ENCODE measurements at regions not wholly inside any gene's neighbourhood (a gene's known extent, or its start where the extent isn't known, plus 50 kb on each side); places are given as distances from the start of the nearest gene placed in this dataset.
"Not testable (repeated sequence)": the region's sequence is repeated elsewhere in the genome, so short reads cannot be mapped to it uniquely, and the experiment has no call there.

GRCh38 chr4:162767083-162767482 lies 399.6 kb downstream of the NAF1 start:
- POLR2A ChIA-PET, result no interaction called here
- no peak for TF ChIP-seq CTCF (IDR thresholded peaks at IDR 0.05; ENCODE audit: unreplicated experiment)
- H3K27ac Mint-ChIP-seq (ENCODE audit: low read depth, unreplicated experiment), result no peak overlapping the region
- CTCF ChIA-PET, result no interaction called here
- no peak for DNase-seq (ENCODE audit: unreplicated experiment)
- peaks cover 10% of the 10 kb centered on the region for H3K4me1 Mint-ChIP-seq (ENCODE audit: insufficient read depth, unreplicated experiment)
- H3K4me3 Mint-ChIP-seq (ENCODE audit: unreplicated experiment), result no peak overlapping the region
- H3K9me3 Mint-ChIP-seq (ENCODE audit: unreplicated experiment), result no peaks in the 10 kb centered on the region
- BruUV-seq (replicated peaks), result no TSS peak
- no peaks in the 10 kb centered on the region for H3K36me3 Mint-ChIP-seq (ENCODE audit: insufficient read depth, unreplicated experiment)
- intact Hi-C loops (cut with micrococcal nuclease), result no loop called here
- no peaks in the 10 kb centered on the region for H3K27me3 Mint-ChIP-seq (ENCODE audit: insufficient read depth, unreplicated experiment)

GRCh38 chr4:162761965-162762364 lies 404.7 kb downstream of the NAF1 start:
- Mint-ChIP-seq H3K36me3 (ENCODE audit: insufficient read depth, unreplicated experiment) (no peaks in the 10 kb centered on the region), H3K9me3 (ENCODE audit: unreplicated experiment) (no peaks in the 10 kb centered on the region), H3K4me1 (ENCODE audit: insufficient read depth, unreplicated experiment) (no peaks in the 10 kb centered on the region), H3K4me3 (ENCODE audit: unreplicated experiment) (no peak overlapping the region), H3K27me3 (ENCODE audit: insufficient read depth, unreplicated experiment) (no peaks in the 10 kb centered on the region), H3K27ac (ENCODE audit: low read depth, unreplicated experiment) (no peak overlapping the region)
- no TSS peak for BruUV-seq (replicated peaks)
- TF ChIP-seq CTCF (IDR thresholded peaks at IDR 0.05; ENCODE audit: unreplicated experiment), result no peak
- ChIA-PET CTCF (interaction anchor here (0.6 to 0.7 kb wide), 2 partner anchors 38 to 610 kb away, joined by 3 read pairs; no protein-coding TSS in a partner anchor), POLR2A (interaction anchor here (1.3 kb wide), 1 partner anchor 10 kb away, joined by 4 read pairs; no protein-coding TSS in a partner anchor)
- intact Hi-C loops (cut with micrococcal nuclease), result no loop called here
- DNase-seq (ENCODE audit: unreplicated experiment), result no peak

GRCh38 chr4:162740228-162740627 lies 426.5 kb downstream of the NAF1 start:
- DNase-seq (ENCODE audit: unreplicated experiment); CTCF ChIA-PET; H3K4me1 Mint-ChIP-seq (ENCODE audit: insufficient read depth, unreplicated experiment); H3K4me3 Mint-ChIP-seq (ENCODE audit: unreplicated experiment); H3K27ac Mint-ChIP-seq (ENCODE audit: low read depth, unreplicated experiment); H3K27me3 Mint-ChIP-seq (ENCODE audit: insufficient read depth, unreplicated experiment); POLR2A ChIA-PET; H3K36me3 Mint-ChIP-seq (ENCODE audit: insufficient read depth, unreplicated experiment); H3K9me3 Mint-ChIP-seq (ENCODE audit: unreplicated experiment); intact Hi-C loops (cut with micrococcal nuclease); BruUV-seq (replicated peaks): not testable (repeated sequence)

GRCh38 chr4:162739596-162739995 lies 427.1 kb downstream of the NAF1 start:
- BruUV-seq (replicated peaks); H3K9me3 Mint-ChIP-seq (ENCODE audit: unreplicated experiment); H3K27me3 Mint-ChIP-seq (ENCODE audit: insufficient read depth, unreplicated experiment); CTCF ChIA-PET; H3K36me3 Mint-ChIP-seq (ENCODE audit: insufficient read depth, unreplicated experiment); POLR2A ChIA-PET; DNase-seq (ENCODE audit: unreplicated experiment); H3K4me1 Mint-ChIP-seq (ENCODE audit: insufficient read depth, unreplicated experiment); H3K4me3 Mint-ChIP-seq (ENCODE audit: unreplicated experiment); H3K27ac Mint-ChIP-seq (ENCODE audit: low read depth, unreplicated experiment); intact Hi-C loops (cut with micrococcal nuclease): not testable (repeated sequence)

GRCh38 chr4:162732876-162733275 lies 433.8 kb downstream of the NAF1 start:
- POLR2A ChIA-PET, result no interaction called here
- H3K27ac Mint-ChIP-seq (ENCODE audit: low read depth, unreplicated experiment), result no peak overlapping the region

More at GRCh38 chr4:162732876-162733275, 433.8 kb downstream of the NAF1 start:
- CTCF ChIA-PET, result no interaction called here
- H3K4me1 Mint-ChIP-seq (ENCODE audit: insufficient read depth, unreplicated experiment), result no peaks in the 10 kb centered on the region
- intact Hi-C loops (cut with micrococcal nuclease), result no loop called here
- no peak for TF ChIP-seq CTCF (IDR thresholded peaks at IDR 0.05; ENCODE audit: unreplicated experiment)
- no peak overlapping the region for H3K4me3 Mint-ChIP-seq (ENCODE audit: unreplicated experiment)
- no peaks in the 10 kb centered on the region for H3K27me3 Mint-ChIP-seq (ENCODE audit: insufficient read depth, unreplicated experiment)
- no peak for DNase-seq (ENCODE audit: unreplicated experiment)
- H3K36me3 Mint-ChIP-seq (ENCODE audit: insufficient read depth, unreplicated experiment), result no peaks in the 10 kb centered on the region
- H3K9me3 Mint-ChIP-seq (ENCODE audit: unreplicated experiment), result no peaks in the 10 kb centered on the region
- BruUV-seq (replicated peaks), result no TSS peak

Data from MCF 10A (cell line).